Glutamatergic neuron (in vitro differentiated cells): ENCODE measurements at regions not wholly inside any gene's neighbourhood (a gene's known extent, or its start where the extent isn't known, plus 50 kb on each side); places are given as distances from the start of the nearest gene placed in this dataset.

Experiments
- DNase-seq: peaks from one replicate; pipeline ENCODE4 v3.0.0; 2022
- H3K27ac Mint-ChIP-seq: one replicate; pipeline ENCODE4 v1.8.0; 2020; ENCODE audit warnings: mild to moderate bottlenecking, mixed read lengths, inconsistent platforms; ENCODE audit not compliant: unreplicated experiment
- H3K27me3 Mint-ChIP-seq: one replicate; pipeline ENCODE4 v1.8.0; 2020; ENCODE audit warnings: mild to moderate bottlenecking, moderate library complexity, mixed read lengths, inconsistent platforms; ENCODE audit not compliant: unreplicated experiment
- H3K36me3 Mint-ChIP-seq: one replicate; pipeline ENCODE4 v1.8.0; 2020; ENCODE audit warnings: mild to moderate bottlenecking, mixed read lengths, inconsistent platforms; ENCODE audit not compliant: unreplicated experiment
- H3K4me1 Mint-ChIP-seq: one replicate; pipeline ENCODE4 v1.8.0; 2020; ENCODE audit warnings: mild to moderate bottlenecking, low read depth, mixed read lengths, inconsistent platforms; ENCODE audit not compliant: unreplicated experiment
- H3K4me3 Mint-ChIP-seq: one replicate; pipeline ENCODE4 v1.8.0; 2020; ENCODE audit warnings: mild to moderate bottlenecking, mixed read lengths, inconsistent platforms; ENCODE audit not compliant: unreplicated experiment
- H3K9me3 Mint-ChIP-seq: one replicate; pipeline ENCODE4 v1.8.0; 2020; ENCODE audit warnings: mild to moderate bottlenecking, moderate library complexity, mixed read lengths, inconsistent platforms; ENCODE audit not compliant: unreplicated experiment
- TF ChIP-seq, protein P1 (sequence below): fragments of 200-600 bp; sonication (generic); IDR thresholded peaks from one replicate; pipeline ENCODE4 v1.5.0; 2021; ENCODE audit not compliant: partially characterized antibody, unreplicated experiment

DNA sequence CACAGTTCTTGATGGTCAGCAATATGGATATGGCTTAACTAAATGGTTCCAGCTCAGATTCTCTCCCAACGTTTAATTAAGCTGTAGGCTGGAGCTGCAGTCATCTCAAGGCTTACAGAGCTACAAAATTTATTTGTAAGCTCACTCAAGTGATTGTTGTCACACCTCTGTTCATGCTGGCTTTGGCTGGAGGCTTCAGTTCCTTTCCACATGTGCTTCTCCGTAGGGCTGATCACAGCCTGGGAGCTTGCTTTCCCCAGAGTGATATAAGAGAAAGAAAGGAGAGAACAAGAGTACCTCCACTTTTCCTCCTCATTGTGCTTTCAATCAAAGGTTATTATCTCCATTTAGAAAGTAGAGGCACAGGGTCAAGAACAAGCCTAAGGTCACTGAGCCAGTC, 182.7 kb upstream of the KCNN2 start:
- no peak overlapping the region for H3K27ac Mint-ChIP-seq
- no peaks in the 10 kb centered on the region for H3K4me1 Mint-ChIP-seq
- H3K9me3 Mint-ChIP-seq = no peaks in the 10 kb centered on the region
- H3K4me3 Mint-ChIP-seq = no peak overlapping the region
- no peaks in the 10 kb centered on the region for H3K36me3 Mint-ChIP-seq
- no peak for DNase-seq
- TF ChIP-seq, protein P1, sequence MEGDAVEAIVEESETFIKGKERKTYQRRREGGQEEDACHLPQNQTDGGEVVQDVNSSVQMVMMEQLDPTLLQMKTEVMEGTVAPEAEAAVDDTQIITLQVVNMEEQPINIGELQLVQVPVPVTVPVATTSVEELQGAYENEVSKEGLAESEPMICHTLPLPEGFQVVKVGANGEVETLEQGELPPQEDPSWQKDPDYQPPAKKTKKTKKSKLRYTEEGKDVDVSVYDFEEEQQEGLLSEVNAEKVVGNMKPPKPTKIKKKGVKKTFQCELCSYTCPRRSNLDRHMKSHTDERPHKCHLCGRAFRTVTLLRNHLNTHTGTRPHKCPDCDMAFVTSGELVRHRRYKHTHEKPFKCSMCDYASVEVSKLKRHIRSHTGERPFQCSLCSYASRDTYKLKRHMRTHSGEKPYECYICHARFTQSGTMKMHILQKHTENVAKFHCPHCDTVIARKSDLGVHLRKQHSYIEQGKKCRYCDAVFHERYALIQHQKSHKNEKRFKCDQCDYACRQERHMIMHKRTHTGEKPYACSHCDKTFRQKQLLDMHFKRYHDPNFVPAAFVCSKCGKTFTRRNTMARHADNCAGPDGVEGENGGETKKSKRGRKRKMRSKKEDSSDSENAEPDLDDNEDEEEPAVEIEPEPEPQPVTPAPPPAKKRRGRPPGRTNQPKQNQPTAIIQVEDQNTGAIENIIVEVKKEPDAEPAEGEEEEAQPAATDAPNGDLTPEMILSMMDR = no peak
- H3K27me3 Mint-ChIP-seq = no peaks in the 10 kb centered on the region

GRCh38 chr5:114184006-114184405, 177.9 kb upstream of the KCNN2 start:
- no peaks in the 10 kb centered on the region for H3K9me3 Mint-ChIP-seq
- no peaks in the 10 kb centered on the region for H3K36me3 Mint-ChIP-seq
- H3K27ac Mint-ChIP-seq = no peak overlapping the region
- TF ChIP-seq, protein P1 = no peak
- no peaks in the 10 kb centered on the region for H3K27me3 Mint-ChIP-seq
- DNase-seq = no peak
- H3K4me3 Mint-ChIP-seq = no peak overlapping the region
- peaks cover 2% of the 10 kb centered on the region for H3K4me1 Mint-ChIP-seq

DNA sequence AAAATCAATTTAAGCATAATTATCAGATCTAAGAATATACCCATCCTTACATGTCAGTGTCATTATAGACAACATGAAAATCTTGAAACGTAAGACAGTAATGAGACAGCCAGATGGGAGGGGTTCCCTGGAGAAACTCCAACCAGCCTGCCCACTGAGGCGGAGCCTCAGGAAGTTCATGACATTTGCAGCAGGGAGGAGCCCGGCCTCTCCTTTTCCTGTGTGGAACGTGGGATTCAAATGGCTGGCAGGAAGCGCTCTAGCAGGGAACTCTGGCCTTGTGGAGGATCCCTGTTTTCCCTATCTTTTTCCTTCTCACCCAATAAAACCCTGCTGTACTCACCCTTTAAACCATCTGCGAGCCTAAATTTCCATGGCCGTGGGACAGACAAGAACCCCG, 176.6 kb upstream of the KCNN2 start:
- H3K27ac Mint-ChIP-seq = no peak overlapping the region
- DNase-seq = no peak

DNA sequence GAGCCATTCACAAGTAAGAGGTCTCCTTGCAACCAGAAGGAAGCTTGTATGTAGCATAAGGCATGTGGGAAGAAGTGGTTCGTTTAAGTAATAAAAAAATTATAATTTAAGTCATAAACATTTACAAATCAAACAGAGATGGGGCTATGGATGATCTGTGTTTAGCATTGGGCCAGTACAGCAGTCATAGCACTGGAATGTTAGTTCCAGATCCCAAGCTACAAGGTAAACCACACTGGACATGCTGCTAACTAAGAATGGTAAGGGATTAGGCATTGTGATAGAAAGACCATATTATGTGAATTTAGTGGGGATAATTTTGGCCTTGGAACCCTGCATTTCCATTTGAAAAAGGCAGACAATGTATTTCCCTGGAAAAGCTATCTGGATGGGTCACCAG, 170.4 kb upstream of the KCNN2 start:
- H3K27me3 Mint-ChIP-seq = no peaks in the 10 kb centered on the region
- no peak for DNase-seq
- H3K9me3 Mint-ChIP-seq = no peaks in the 10 kb centered on the region
- no peaks in the 10 kb centered on the region for H3K36me3 Mint-ChIP-seq
- H3K4me1 Mint-ChIP-seq = no peaks in the 10 kb centered on the region
- TF ChIP-seq, protein P1 = no peak
- no peak overlapping the region for H3K4me3 Mint-ChIP-seq
- H3K27ac Mint-ChIP-seq = no peak overlapping the region

More for the DNA sequence above, 176.6 kb upstream of the KCNN2 start:
- H3K4me3 Mint-ChIP-seq = no peak overlapping the region
- TF ChIP-seq, protein P1 = no peak
- H3K9me3 Mint-ChIP-seq = no peaks in the 10 kb centered on the region
- no peaks in the 10 kb centered on the region for H3K27me3 Mint-ChIP-seq
- no peaks in the 10 kb centered on the region for H3K36me3 Mint-ChIP-seq
- peaks cover 2% of the 10 kb centered on the region for H3K4me1 Mint-ChIP-seq

DNA sequence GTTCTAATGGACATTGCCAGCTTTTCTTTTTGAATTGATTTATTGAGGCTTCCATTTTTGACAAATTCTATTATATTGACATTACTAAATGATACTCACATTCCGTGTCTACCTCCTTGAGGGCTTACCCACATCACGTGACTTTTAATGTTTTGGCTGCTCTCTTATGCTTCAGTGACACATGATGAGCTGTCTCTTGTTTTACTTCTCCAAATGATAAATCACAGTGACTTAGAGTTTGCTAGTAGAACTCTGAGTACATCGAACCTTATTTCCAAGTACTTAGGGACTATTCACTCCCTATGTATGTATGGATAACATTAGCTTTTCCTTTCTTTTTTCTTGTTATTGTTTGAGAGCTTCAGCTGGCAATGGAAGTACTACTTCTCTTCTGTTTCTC, 169.8 kb upstream of the KCNN2 start:
- TF ChIP-seq, protein P1 = no peak
- no peak overlapping the region for H3K4me3 Mint-ChIP-seq
- H3K36me3 Mint-ChIP-seq = no peaks in the 10 kb centered on the region
- H3K4me1 Mint-ChIP-seq = no peaks in the 10 kb centered on the region
- no peaks in the 10 kb centered on the region for H3K27me3 Mint-ChIP-seq
- H3K27ac Mint-ChIP-seq = no peak overlapping the region
- no peaks in the 10 kb centered on the region for H3K9me3 Mint-ChIP-seq
- no peak for DNase-seq
